HUDEP-2 (cell line): ENCODE measurements at regions not wholly inside any gene's neighbourhood (a gene's known extent, or its start where the extent isn't known, plus 50 kb on each side); places are given as distances from the start of the nearest gene placed in this dataset.

Experiments
- DNase-seq, 76 experiments: peaks; one replicate each; lab custom pipeline; 2025; ENCODE audit not compliant: unreplicated experiment in 76 of 76; lab: John Stamatoyannopoulos, UW

DNA sequence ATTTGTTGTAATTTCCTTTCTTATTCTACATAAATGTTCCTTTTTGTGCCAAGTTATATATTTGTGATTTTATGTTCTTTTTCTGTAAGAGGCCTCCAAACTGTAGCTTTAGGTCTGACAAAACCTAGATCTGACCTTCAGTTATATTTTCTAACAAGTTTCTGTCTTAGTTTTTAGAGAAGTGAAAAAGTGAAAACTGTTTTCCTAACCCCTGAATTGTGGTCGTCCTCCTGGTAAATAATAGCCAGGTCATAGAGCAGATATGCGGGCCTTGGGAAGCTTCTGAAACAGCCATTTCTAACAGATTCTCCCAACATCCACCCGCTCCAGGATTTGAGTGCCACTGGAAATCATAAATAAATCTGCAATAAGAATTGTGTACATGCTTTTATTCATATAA lies 398.4 kb upstream of the CWC22 start:
- no peak for DNase-seq

DNA sequence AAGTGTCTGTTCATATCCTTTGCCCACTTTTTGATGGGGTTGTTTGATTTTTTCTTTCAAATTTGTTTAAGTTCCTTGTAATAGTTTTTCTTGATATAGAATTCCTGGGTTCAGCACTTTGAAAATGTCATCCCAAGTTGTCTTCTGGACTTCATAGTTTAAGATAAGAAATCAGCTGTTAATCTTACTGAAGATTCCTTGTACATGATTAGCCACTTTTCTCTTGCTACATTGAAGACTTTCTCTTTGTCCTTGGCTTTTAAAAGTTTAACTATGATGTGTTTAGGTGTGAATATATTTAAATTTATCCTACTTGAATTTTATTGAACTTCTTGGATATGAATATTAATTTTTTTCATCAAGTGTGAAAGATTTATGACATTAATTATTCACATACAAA lies 387.2 kb upstream of the CWC22 start:
- no peak for DNase-seq

DNA sequence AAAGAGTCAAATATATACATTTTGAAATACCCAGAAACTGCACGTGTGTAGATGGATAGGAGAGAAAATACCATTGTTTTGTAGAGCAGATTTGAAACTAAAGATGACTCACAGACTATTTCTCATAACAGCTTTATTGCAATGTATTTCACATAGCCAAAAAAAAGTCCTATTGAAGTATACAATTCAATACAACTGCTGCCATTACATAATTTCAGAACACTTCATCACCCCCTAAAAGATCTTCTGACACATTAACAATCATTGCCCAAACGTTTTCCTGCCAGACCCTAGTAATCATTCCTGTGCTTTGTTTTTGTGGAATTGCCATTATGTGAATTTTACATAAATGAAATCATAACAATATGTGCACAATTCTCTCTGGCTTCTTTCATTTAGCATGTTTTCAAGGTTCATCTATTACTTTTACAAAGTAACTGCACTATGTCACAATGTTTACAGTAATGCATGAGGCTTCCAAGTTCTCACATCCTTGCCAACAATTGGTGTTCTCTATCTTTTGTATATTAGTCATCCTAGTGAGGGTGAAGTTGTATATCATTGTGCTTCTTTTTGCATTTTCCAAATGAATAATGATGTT lies 378.6 kb upstream of the CWC22 start:
- DNase-seq, result no peak

DNA sequence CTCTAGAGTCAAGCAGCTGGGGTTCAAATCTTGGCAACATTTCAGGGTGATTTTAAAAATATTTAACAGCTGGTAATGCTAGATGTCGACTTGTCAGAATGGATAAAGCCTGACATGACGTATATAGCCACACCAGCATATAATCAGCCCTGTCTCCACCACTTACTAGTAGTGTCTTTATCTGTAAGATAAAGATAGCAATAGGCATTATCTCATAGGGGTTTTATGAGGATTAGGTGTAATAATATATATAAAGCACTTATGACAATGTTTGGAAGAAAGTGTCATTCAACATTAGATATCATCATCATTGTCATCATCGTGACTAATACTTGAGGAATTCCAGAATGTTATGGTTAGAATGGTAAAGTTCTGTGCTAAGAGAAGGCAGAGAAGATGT lies 369.0 kb upstream of the CWC22 start:
- no peak for DNase-seq

DNA sequence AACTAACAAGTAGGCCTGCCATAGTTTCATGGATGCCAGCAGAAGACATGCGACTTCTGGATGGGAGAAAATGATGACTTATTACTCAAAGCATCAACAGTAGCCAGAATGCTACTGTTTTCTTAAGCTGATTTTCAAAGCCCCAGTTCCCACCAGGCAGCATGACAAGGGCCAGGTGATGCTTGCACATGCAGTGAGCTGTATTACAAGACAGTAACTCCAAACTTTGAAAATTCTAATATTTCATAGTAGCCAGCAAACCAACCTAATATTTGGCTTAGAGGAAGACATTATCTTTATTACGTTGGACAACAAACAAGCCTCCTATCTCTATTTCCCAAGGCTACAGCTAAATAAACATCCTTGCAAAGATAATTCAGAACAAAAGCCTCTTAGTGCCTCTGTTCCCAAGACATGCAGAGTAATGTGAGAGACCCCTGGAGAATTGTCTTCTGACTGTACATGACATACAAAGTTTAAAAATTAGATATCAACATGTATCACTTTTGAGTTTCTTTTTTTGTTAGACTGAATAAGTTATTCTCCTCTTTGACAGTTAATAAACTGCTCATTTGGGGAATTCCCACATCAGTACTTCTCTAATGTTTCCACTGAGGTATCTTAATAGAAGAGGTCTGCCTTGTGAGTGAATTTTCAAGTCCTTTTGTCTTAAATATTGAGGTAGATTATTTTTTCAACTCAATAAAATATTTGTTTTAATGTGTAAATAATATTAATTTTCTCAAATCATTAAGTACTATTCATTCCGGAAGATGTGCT lies 367.6 kb upstream of the CWC22 start:
- DNase-seq, result no peak

DNA sequence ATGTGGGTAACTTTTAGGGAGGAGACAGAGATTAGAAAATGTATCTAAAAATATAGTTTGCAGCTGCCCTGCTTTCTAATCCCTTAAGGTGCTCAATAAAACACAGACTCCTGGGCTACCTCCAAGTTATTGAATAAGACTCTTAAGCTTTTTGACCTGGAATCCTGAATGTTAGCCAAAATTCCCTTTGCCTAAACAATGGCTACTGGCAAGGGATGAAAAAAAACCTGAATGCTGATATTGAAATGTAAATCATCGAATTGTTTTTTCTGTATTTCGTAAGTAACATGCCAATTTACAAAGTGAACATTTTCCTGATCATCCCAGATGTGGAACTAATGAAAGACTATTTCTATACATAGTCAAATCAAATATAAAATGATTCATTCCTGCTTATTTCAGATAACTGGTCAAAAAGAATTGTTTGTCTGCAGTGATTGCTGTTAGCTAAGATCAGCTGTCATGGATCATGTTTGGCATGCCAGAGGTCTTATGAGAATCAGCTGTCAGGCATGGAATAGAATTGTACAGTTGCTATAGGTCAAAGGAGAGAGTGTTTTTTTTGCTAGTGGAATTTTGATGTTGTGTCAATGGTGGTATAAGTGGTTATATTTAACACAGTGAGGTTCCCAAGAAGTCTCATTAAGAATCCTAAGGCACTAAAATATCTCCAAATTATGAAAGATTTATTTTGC lies 363.6 kb upstream of the CWC22 start:
- no peak for DNase-seq

DNA sequence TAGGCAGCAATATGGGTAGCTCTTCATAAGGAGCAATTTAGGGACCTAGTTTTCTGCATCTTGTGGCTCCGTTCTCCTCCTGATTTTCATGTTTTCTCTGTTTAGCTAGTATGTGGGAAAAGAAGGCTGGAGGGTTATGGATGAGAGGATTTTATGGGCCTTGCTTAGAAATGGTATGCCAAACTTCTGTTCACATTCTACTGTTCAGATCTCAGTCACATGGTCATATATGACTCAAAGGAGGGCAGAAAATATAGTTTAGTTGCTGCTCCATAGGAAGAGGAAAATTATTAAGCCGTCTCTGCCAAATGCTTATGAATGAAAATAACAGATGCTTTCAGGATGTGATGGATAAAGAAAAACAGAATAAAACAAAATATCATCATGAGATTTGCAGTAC lies 361.8 kb upstream of the CWC22 start:
- no peak for DNase-seq

DNA sequence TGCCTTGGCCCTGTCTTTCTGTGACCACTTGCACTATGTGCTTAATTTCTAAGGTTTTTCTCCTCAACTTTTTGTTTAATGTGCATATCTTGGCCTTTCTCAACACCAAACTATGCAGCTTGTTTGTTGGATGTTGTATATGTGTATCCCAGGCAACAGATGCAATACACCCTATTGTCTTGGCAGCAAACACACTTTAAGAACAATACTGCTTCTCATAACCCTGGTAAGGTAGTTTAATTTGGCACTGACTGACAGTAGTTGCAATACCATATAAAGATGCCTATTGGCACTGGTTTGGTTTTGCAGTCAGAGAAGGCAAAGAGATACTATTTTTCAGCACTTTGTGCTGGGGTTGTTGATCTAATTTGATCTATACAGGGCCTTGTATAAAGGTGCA lies 360.7 kb upstream of the CWC22 start:
- no peak for DNase-seq

DNA sequence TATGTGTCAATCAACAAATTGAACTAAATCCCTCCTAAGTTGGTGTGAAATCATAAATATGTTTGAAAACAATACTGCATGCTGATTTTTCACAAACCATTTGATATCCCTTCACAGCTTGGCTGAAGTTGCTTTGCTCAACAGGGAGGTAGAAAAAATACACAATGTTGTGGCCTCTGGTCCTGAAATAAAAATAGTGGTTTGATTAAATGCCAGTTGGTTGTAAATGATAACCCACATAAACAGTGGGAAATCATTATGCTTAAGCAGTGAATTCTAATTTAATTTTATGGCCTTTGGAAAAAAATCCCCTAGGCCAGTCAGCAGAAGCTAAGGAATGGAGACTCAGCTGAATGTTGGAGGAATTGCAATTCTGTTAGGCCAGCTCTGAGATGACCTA lies 359.4 kb upstream of the CWC22 start:
- DNase-seq, result no peak

DNA sequence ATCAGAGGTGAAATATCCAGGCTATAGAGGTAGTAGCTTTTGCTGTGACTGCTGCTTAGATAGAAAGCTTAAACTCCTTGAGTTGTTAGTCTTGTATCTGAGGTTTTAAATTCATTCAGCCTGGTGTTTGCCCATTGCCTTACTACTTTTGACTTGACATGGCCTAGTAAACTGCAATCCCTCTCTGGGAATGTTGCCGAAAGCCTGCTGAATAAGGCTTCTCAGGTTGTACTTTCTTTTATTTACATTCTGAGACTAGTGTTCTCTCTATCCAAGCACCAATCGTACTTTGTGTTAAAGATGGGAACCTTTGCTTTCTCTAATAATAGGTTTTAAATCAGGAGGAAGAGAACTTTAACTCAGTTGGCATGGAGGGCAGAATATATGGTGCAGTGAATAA lies 357.6 kb upstream of the CWC22 start:
- DNase-seq, result no peak

DNA sequence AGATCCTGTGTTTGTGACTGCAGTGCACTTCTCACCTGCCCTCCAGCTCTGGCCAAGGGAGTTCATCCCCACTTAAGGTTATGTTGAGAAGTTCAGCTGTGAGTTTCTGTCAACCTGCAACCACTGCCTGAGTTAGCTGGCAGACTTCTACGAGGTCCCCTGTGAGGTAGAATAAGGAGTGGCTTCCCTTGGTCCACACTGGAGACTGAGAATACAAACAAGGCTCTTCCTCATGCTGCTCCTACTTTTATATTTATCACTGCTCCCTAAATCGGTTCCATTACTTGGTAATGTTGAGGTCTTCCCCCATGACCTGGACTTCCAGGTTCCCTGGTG lies 353.2 kb upstream of the CWC22 start:
- no peak for DNase-seq

DNA sequence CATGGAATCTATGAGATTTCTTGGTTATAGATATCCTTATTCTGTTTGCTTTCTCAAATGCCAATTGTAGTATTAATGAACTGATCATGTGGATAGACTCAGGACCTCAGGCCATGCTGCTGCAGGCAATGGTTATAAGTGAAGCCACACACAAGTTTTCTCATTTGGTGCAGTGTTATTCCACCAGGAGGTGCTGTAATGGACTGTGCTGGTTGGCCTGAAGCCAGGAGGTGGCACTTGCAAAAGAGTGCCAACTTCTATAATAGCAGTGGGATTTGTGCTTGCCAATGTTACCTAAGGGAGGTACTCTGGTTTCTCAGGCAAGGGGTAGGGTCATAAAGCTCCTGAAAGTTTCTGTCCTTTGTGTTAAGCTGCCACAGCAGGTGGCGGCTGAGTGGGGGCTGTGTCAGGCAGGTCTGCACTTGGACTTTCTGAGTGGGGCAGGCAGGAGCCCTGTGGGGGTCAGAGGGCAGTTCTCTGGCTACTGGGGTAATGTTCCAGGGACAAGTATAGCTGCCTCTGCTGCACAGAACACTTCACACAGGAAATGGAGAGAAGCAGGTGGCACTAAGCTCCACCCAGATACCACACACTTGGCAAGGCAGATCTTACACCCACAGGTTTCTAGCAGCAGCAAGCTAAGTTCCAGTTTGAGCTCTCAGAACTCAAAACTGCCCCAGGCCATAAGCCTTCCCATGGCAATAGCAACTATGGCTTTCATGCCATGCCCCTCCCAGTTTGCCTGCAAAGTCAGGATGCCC lies 352.6 kb upstream of the CWC22 start:
- DNase-seq, result peak in 17 of 76 experiments; percentile 0 to 34 (median 4)

DNA sequence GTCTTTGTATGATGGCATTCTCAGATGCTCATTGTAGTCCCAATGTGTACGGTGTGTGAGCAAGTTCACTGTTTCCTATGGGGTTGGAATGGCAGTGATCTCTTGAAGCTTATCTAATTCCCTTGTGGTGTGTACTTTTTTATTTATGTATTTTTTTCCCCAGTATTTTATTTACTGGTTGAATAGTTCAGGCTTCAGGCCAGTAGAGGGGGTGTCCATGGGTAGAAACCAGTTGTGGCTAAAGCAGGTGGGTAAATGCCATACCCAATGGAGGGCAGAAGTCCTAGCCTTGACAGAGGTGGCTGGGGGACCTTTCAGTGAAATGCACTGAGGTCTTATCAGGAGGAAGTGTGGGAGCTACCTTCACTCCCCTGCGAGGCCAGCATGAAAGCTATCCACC lies 351.4 kb upstream of the CWC22 start:
- peak in 1 of 76 experiments; percentile 16 for DNase-seq

DNA sequence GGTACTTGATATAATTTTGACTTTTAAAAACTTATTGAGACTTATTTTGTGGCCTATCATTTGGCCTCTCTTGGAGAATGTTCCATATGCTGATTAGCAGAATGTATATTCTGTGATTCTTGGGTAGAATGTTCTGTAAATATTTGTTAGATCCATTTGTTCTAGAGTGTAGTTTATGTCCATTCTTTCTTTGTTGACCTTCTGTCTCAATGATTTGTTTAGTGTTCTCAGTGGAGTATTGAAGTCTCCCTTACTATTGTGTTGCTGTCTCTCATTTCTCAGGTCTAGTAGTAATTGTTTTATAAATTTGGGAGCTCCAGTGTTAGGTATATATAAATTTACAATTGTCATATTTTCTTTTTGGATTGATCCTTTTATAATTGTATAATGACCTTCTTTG lies 349.6 kb upstream of the CWC22 start:
- no peak for DNase-seq

DNA sequence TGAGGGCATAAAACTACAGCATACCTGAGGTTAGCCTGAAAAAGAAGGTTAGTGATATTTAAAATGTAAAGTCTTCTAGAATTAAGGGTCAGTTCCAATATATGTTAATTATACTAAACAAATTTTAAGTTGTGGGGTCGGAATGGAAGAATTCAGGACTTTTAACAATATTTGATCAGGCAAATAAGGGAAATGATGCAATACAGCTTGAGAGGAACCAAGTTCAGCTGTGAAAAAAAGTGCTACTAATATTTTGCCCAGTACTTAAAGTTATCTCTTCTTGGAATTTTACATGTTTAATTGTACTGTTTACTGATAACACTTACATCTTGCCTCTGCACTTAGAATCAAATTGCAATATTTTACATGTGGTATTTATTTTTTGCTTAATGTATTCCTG lies 345.5 kb upstream of the CWC22 start:
- no peak for DNase-seq

DNA sequence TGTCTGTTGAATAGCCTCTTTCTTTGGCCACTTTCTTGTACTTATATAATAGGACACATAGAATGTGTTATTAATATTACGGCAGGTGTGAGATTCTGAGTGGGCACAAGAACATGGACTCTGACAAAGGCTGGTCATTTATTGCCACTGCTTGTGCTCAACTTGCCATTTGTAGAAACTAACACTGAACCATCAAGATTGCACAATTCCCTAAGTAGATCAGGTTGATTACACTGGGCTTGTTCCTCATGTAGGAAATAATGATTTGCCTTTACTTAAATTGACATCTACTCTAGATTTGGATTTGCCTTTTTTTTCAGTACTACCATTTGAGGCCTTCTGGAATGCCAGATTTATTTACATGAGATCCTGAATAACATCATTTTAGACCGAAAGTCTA lies 342.7 kb upstream of the CWC22 start:
- no peak for DNase-seq

DNA sequence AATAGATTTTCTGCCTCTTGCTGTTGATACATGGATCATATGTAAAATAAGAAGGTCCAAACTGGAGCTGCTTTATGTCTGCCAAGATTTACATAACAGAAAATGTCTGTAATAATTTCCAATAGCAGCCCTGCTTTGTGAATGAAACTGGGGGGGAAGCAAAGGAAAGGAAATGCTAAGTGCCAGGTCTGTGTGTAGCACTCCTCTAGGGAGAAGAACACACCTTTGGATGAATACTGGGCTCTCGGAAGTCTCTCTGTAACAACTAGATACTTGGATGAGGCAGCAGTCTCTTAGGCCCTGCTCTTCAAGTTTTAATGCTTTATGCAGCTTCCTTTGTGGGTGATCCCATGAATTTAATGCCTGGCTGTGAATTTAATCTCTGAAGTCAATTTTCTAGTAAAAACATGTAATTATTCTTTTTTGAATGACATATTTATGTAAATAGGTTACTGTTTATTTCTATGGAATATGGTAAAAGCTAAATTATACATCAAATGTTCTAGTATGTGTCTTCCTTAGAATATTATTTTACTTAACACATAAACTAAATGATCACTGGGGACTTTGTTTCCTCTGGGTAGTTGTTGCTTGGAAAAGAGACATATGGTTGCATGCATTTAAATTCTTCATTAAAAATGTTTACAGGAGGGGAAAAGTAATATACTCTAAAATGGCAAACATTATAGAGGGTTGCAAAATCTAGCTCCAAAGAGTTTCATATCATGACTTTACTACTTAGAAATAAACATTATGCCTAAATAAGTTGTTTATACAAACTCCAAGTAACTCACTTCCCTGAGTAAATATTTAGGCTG lies 336.6 kb upstream of the CWC22 start:
- DNase-seq, result no peak

DNA sequence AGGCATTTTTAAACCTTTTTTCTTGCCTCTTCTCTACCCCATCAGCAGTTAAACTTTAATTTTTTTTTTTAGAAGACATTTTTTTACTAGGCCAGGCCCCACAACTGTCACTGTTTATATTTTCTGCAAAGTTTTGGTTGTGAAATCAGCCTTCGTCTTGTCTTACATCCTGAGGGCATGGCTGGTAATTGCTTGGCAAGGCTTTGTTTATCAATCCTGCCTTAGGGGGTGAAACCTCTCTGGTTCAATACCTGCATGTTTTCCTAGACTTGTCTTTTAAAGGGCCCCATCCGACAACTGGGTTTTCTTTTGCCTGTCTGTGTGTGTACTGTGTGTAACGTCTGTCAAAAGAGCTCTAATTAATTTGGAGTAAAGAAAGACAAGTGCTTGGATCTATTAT lies 330.0 kb upstream of the CWC22 start:
- DNase-seq, result no peak

DNA sequence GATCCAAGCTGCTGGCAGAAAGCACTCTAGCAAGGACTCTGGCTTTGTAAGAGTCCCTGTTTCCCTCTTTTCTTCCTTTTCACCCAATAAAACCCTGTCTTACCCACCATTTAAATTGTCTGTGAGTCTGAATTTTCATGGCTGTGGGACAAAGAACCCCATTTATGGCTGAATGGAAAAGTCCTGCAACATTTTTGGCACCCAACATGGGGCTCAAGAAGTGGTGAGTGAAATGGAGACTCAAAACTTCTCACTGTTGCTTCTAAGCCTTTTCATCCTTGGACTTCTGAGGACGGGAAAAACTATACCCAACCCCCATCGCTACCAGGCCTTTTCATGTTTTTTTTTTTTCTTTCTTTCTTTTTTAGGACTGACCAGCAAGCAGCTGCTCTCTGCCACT lies 329.5 kb upstream of the CWC22 start:
- no peak for DNase-seq

DNA sequence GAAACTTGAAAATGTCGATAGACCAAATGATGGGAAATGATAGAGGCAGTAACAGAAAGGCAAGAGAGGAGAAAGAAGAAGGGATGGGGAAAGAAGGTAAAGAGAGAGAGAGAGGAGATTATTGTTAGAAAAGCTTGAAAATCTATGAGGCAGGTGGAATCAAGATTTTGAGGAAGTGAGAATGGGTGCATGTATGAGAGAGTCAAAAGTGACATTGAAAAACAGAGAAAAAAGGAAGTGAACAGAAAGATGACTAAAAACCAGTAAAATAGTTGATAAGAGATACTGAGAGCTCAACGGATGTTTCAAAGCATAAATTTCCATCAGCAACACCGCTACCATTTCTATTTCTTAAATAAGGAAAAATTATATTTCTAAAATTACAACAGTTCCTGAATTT lies 327.4 kb upstream of the CWC22 start:
- DNase-seq, result no peak
